Psoas muscle (tissue), 7 donors: ENCODE measurements at regions not wholly inside any gene's neighbourhood (a gene's known extent, or its start where the extent isn't known, plus 50 kb on each side); places are given as distances from the start of the nearest gene placed in this dataset.
A peak's percentile ranks its signal among the peaks of the same experiment; 100 is the strongest.

ENCODE experiments used
- ATAC-seq, 4 donors: fragments of 200-7000 bp; cut with Tn5 transposase; one replicate each; pipeline ENCODE4 v1.9.1; 2020; ENCODE audit warnings: moderate library complexity in 3 of 4, mild to moderate bottlenecking in 2 of 4
- DNase-seq, 2 donors: peaks; one replicate each; pipeline ENCODE4 v3.0.0-alpha.2; 2020
- H3K27ac ChIP-seq: fragments of 200-600 bp; one replicate; pipeline ENCODE4 v1.8.0; 2022
- H3K27me3 ChIP-seq, 3 donors: fragments of 200-600 bp in 1 of 3; one replicate each; pipeline versions ENCODE4 v1.6.1 to v1.8.0; 2013 to 2022; ENCODE audit warnings: low read length in 2 of 3, mild to moderate bottlenecking in 2 of 3, moderate library complexity in 1 of 3; ENCODE audit not compliant: insufficient read depth in 3 of 3
- H3K36me3 ChIP-seq, 2 donors: fragments of 200-600 bp in 1 of 2; one replicate each; pipeline versions ENCODE4 v1.6.1 to v1.8.0; 2013 to 2022; ENCODE audit warnings: low read depth in 1 of 2, mild to moderate bottlenecking in 1 of 2, moderate library complexity in 1 of 2; ENCODE audit not compliant: insufficient read depth in 1 of 2
- H3K4me1 ChIP-seq: fragments of 200-600 bp; one replicate; pipeline ENCODE4 v1.8.0; 2022
- H3K4me3 ChIP-seq: fragments of 200-600 bp; one replicate; pipeline ENCODE4 v1.8.0; 2022; ENCODE audit warnings: mild to moderate bottlenecking
- H3K9me3 ChIP-seq: fragments of 200-600 bp; one replicate; pipeline ENCODE4 v1.8.0; 2022
- CTCF ChIP-seq: fragments of 200-600 bp; IDR thresholded peaks from one replicate; pipeline ENCODE4 v1.8.0; 2022; ENCODE audit warnings: antibody characterized with exemption
- WGBS, 3 donors: extraction: QIAGEN DNeasy Blood & Tissue Kit; methylation state at CpG; one replicate each; pipeline versions ENCODE4 v1.1.6 to v1.1.7; 2013; 5-methylcytosine and 5-hydroxymethylcytosine counted together
- intact Hi-C, 2 donors: fragments of 100-400 bp; cut with DNase I; formaldehyde crosslinking; loops; one replicate each; pipeline versions ENCODE4 v1.11.0 to v1.14.2; 2022
- donor health status: healthy with polysubstance abuse.
- donor health status: DM: no; HTN: no; CAD: no; lungs with moderate emphysema.
- donor health status: Bipolar disorder and iron deficiency.
- donor health status: healthy.
- donor health status: DM: yes; HTN: yes; CAD: no.
- donor health status: DM: no; HTN: no; CAD: no.
- donor health status: DM: yes; HTN: yes; CAD: no.

- Histone ChIP-seq H3K27ac (no peak overlapping the region), H3K4me1 (no peaks in the 10 kb centered on the region), H3K4me3 (no peak overlapping the region), H3K36me3 (no peaks in the 10 kb centered on the region), H3K27me3 (no peaks in the 10 kb centered on the region), H3K9me3 (no peaks in the 10 kb centered on the region)
- WGBS, 3 donors, result 91 to 97% (median 95%) methylated on average over 2 of the region's 2 CpGs
- DNase-seq (no peak), ATAC-seq (no peak)
- no peak for TF ChIP-seq CTCF
- intact Hi-C loops, result no loop called here
Measured at GRCh38 chr10:71038921-71039320, 150.6 kb upstream of the PCBD1 start.

GRCh38 chr10:71039551-71039950 lies 151.2 kb upstream of the PCBD1 start:
- no peaks in the 10 kb centered on the region for H3K4me1 ChIP-seq
- no peak overlapping the region for H3K27ac ChIP-seq
- DNase-seq (no peak), ATAC-seq (no peak)
- TF ChIP-seq CTCF, result no peak
- H3K9me3 ChIP-seq, result no peaks in the 10 kb centered on the region
- H3K4me3 ChIP-seq, result no peak overlapping the region
- no peaks in the 10 kb centered on the region for H3K36me3 ChIP-seq
- H3K27me3 ChIP-seq, result no peaks in the 10 kb centered on the region
- intact Hi-C loops, result no loop called here
- WGBS, 3 donors, result 82 to 89% (median 85%) methylated on average over 9 of the region's 9 CpGs

- no peaks in the 10 kb centered on the region for H3K36me3 ChIP-seq
- ATAC-seq (no peak), DNase-seq (no peak)
- H3K4me1 ChIP-seq, result no peaks in the 10 kb centered on the region
- no peak overlapping the region for H3K27ac ChIP-seq
- H3K9me3 ChIP-seq, result no peaks in the 10 kb centered on the region
- H3K4me3 ChIP-seq, result no peak overlapping the region
- TF ChIP-seq CTCF, result no peak
- H3K27me3 ChIP-seq, result no peaks in the 10 kb centered on the region
- 68 to 80% (median 72%) methylated on average over 4 of the region's 4 CpGs for WGBS, 3 donors
- intact Hi-C loops, result no loop called here
Measured at GRCh38 chr10:71040343-71040742, 152.0 kb upstream of the PCBD1 start.

- intact Hi-C loops, result no loop called here
- no peaks in the 10 kb centered on the region for H3K36me3 ChIP-seq
- H3K4me1 ChIP-seq, result no peaks in the 10 kb centered on the region
- DNase-seq (no peak), ATAC-seq (no peak)
- TF ChIP-seq CTCF, result no peak
- H3K27me3 ChIP-seq, result no peaks in the 10 kb centered on the region
- H3K27ac ChIP-seq, result no peak overlapping the region
- 75 to 80% (median 76%) methylated on average over 20 of the region's 20 CpGs for WGBS, 3 donors
- no peak overlapping the region for H3K4me3 ChIP-seq
- H3K9me3 ChIP-seq, result no peaks in the 10 kb centered on the region
Measured at GRCh38 chr10:71040846-71041605, 152.7 kb upstream of the PCBD1 start.

- DNase-seq, result peak in 1 of 2 donors; percentile 28
- H3K9me3 ChIP-seq, result no peaks in the 10 kb centered on the region
- ATAC-seq, result no peak
- no peak overlapping the region for H3K27ac ChIP-seq
- no peaks in the 10 kb centered on the region for H3K36me3 ChIP-seq
- WGBS, 3 donors, result 63 to 74% (median 67%) methylated on average over 4 of the region's 4 CpGs
- TF ChIP-seq CTCF, result no peak
- no peaks in the 10 kb centered on the region for H3K4me1 ChIP-seq
- intact Hi-C loops, result no loop called here
- H3K4me3 ChIP-seq, result no peak overlapping the region
- no peaks in the 10 kb centered on the region for H3K27me3 ChIP-seq
Measured at GRCh38 chr10:71042216-71042615, 153.9 kb upstream of the PCBD1 start.
